Bronchial epithelial cell (primary cell): ENCODE measurements at regions not wholly inside any gene's neighbourhood (a gene's known extent, or its start where the extent isn't known, plus 50 kb on each side); places are given as distances from the start of the nearest gene placed in this dataset.
A peak's percentile ranks its signal among the peaks of the same experiment; 100 is the strongest.

ENCODE experiments used
- DNase-seq: peaks from one replicate; pipeline ENCODE4 v3.0.0-alpha.2; 2010; ENCODE audit warnings: low read depth
- FAIRE-seq: peaks from 2 replicates; lab custom pipeline; 2011; peaks lifted over from hg19 to GRCh38; lab: Jason Lieb, UNC
- H3K27me3 ChIP-seq: 2 replicates; pipeline ENCODE4 v1.5.1; 2011; ENCODE audit warnings: low read length; ENCODE audit not compliant: control insufficient read depth, insufficient read depth
- H3K36me3 ChIP-seq: 2 replicates; pipeline ENCODE4 v1.5.1; 2011; ENCODE audit warnings: low read length; ENCODE audit not compliant: control insufficient read depth, insufficient read depth
- H3K4me3 ChIP-seq: 2 replicates; pipeline ENCODE4 v1.5.1; 2011; ENCODE audit warnings: mild to moderate bottlenecking, low read depth, low read length, control low read depth
- TF ChIP-seq, protein P1 (sequence below): IDR thresholded peaks from 2 replicates; pipeline ENCODE4 v1.5.1; 2011; ENCODE audit warnings: mild to moderate bottlenecking, moderate library complexity, low read length, control low read depth, inconsistent platforms; ENCODE audit not compliant: insufficient read depth, severe bottlenecking

DNA sequence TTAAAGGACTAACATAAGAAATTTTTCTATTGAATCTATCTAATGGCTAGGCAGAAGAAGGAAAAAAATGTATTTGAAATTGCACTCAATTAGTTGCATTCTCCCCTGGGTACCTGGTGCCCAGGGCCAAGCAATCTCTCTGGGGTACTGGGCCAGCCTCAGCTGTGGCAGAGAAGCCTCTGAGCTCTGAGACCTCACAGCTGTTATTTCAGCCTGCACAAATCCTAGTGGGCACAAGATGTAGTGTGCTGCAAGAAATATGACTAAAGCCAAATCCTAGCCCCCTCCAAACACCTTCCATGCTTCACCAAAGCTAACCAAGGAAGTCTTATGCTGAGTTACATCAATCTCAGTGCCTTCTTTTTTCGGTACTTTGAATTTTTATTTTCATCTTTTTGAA is 478.4 kb downstream of the STK39 start:
- TF ChIP-seq, protein P1, sequence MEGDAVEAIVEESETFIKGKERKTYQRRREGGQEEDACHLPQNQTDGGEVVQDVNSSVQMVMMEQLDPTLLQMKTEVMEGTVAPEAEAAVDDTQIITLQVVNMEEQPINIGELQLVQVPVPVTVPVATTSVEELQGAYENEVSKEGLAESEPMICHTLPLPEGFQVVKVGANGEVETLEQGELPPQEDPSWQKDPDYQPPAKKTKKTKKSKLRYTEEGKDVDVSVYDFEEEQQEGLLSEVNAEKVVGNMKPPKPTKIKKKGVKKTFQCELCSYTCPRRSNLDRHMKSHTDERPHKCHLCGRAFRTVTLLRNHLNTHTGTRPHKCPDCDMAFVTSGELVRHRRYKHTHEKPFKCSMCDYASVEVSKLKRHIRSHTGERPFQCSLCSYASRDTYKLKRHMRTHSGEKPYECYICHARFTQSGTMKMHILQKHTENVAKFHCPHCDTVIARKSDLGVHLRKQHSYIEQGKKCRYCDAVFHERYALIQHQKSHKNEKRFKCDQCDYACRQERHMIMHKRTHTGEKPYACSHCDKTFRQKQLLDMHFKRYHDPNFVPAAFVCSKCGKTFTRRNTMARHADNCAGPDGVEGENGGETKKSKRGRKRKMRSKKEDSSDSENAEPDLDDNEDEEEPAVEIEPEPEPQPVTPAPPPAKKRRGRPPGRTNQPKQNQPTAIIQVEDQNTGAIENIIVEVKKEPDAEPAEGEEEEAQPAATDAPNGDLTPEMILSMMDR: no peak
- no peaks in the 10 kb centered on the region for H3K27me3 ChIP-seq
- DNase-seq (no peak), FAIRE-seq (no peak)
- H3K4me3 ChIP-seq: no peak overlapping the region
- H3K36me3 ChIP-seq: no peaks in the 10 kb centered on the region

DNA sequence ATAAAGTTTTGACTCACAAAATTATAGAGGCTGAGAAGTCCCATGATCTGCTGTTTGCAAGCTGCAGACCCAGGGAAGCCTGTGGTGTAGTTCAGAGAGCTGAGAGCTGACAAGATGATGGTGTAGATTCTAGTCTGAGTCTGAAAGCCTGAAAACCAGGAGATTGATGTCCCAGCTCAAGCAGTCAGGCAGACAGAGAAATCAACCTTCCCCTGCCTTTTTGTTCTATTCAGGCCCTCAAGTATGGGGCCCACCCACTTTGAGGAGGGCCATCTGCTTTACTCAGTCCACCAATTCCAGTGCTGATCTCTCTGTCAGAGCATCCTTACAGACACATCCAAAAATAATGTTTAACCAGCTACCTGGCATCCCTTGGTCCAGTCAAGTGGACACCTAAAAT is 479.6 kb downstream of the STK39 start:
- TF ChIP-seq, protein P1: no peak
- FAIRE-seq (no peak), DNase-seq (no peak)
- no peak overlapping the region for H3K4me3 ChIP-seq
- no peaks in the 10 kb centered on the region for H3K36me3 ChIP-seq
- no peaks in the 10 kb centered on the region for H3K27me3 ChIP-seq

DNA sequence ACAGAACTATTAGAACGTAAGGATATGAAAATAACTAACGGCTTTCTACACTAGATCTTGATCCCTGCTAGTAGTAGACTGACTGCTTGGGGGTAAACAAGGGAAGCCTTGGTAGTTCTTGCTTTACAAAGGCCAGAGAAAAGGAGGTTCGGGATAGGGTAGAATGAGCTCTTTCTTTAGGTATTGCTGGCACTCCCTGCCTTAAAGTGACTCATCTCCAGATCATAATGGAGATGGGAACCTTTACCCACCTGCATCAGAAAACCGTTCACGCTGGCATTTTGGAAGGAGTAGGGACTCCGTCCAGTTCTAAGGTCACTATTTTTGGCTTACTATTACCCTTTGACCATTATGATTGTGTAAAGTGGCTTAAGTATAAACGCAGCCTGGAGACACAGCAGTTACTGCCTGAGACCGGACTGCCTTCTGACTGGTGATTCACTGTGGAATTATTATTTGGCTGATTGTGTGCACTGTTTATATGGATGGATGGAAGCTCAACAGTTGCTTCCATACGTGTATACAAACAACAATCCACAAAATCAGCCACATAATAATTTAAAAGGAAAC is 482.5 kb downstream of the STK39 start:
- Histone ChIP-seq H3K36me3 (no peaks in the 10 kb centered on the region), H3K27me3 (no peaks in the 10 kb centered on the region), H3K4me3 (no peak overlapping the region)
- FAIRE-seq (no peak), DNase-seq (peak; percentile 8)
- TF ChIP-seq, protein P1: no peak

DNA sequence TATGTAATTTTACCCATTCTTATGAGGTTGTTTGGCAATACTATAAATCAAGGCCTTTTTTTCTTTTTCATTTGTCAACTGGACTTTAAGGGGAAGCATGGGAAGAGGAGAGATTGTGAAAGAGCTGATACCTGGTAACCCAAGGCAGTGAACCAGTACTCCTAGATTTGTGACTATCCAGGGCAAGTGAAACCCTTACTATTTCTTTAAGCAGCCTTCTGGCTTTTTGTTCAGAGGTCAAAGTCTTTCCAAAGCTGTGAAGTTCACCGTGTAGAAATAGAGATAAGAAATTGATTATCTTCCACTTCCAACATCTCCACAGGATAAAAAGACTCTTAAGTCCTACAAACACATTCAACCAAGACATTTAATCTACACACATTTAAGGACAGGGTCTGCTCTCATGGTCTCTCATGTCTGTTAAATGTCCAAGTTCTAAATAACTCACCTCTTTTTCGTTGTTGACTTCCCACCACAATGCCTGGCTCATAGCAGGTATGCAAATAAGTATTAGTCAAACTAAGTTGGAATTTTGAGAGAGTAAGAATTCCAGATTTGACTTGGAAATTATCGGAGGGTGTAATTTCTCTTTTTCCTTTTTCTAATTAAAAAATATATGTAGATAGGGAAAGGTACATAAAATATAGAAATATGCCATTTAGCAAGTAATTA is 485.8 kb downstream of the STK39 start:
- TF ChIP-seq, protein P1: no peak
- DNase-seq: no peak
- H3K36me3 ChIP-seq: no peaks in the 10 kb centered on the region
- H3K4me3 ChIP-seq: no peak overlapping the region
- no peak for FAIRE-seq
- no peaks in the 10 kb centered on the region for H3K27me3 ChIP-seq

DNA sequence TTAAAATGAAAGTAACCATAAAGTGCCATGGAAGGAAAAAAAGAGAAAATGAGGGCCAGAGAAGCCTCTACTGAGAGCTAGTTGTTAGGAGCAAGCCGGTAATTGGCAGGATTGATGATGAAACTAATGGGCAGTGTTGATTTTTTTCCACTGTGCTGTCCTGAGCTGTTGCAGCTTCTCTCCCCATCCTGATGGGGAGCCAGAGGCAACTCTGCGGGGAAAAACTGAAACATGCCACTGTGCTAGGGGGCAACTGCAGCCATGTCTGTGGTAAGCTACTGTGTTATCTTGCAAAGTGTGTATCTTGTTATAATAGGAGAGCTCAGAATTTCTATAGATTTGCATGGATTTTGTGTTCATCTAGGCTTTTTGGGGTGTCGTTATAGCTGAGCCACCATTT is 487.9 kb downstream of the STK39 start:
- no peaks in the 10 kb centered on the region for H3K36me3 ChIP-seq
- no peak for DNase-seq
- no peak for FAIRE-seq
- H3K4me3 ChIP-seq: no peak overlapping the region
- TF ChIP-seq, protein P1: no peak
- H3K27me3 ChIP-seq: no peaks in the 10 kb centered on the region
